Chondrocyte (in vitro differentiated cells): ENCODE measurements at regions not wholly inside any gene's neighbourhood (a gene's known extent, or its start where the extent isn't known, plus 50 kb on each side); places are given as distances from the start of the nearest gene placed in this dataset.

Source experiments
- DNase-seq: peaks from one replicate; pipeline ENCODE4 v3.0.0; 2021; ENCODE audit warnings: mixed read lengths, low spot score
- H3K27ac Mint-ChIP-seq: one replicate; pipeline ENCODE4 v1.8.0; 2021; ENCODE audit warnings: mild to moderate bottlenecking, moderate library complexity, mixed read lengths; ENCODE audit not compliant: unreplicated experiment
- H3K27me3 Mint-ChIP-seq: 2 replicates; pipeline ENCODE4 v1.8.0; 2021; ENCODE audit warnings: low read depth, mixed read lengths
- H3K36me3 Mint-ChIP-seq: 2 replicates; pipeline ENCODE4 v1.8.0; 2021; ENCODE audit warnings: low read depth, mixed read lengths
- H3K4me1 Mint-ChIP-seq: 2 replicates; pipeline ENCODE4 v1.8.0; 2021; ENCODE audit warnings: low read depth, mild to moderate bottlenecking, mixed read lengths
- H3K4me3 Mint-ChIP-seq: one replicate; pipeline ENCODE4 v1.8.0; 2021; ENCODE audit warnings: mild to moderate bottlenecking, moderate library complexity, mixed read lengths; ENCODE audit not compliant: unreplicated experiment
- H3K9me3 Mint-ChIP-seq: 2 replicates; pipeline ENCODE4 v1.8.0; 2021; ENCODE audit warnings: low read depth, mixed read lengths
- TF ChIP-seq, protein P1 (sequence below): fragments of 200-600 bp; sonication (generic); IDR thresholded peaks from 2 replicates; pipeline ENCODE4 v1.5.0; 2021; ENCODE audit warnings: antibody characterized with exemption, mild to moderate bottlenecking, moderate library complexity

- no peak for DNase-seq
- no peak overlapping the region for H3K27ac Mint-ChIP-seq
- H3K9me3 Mint-ChIP-seq, result no peaks in the 10 kb centered on the region
- no peaks in the 10 kb centered on the region for H3K4me1 Mint-ChIP-seq
- TF ChIP-seq, protein P1, sequence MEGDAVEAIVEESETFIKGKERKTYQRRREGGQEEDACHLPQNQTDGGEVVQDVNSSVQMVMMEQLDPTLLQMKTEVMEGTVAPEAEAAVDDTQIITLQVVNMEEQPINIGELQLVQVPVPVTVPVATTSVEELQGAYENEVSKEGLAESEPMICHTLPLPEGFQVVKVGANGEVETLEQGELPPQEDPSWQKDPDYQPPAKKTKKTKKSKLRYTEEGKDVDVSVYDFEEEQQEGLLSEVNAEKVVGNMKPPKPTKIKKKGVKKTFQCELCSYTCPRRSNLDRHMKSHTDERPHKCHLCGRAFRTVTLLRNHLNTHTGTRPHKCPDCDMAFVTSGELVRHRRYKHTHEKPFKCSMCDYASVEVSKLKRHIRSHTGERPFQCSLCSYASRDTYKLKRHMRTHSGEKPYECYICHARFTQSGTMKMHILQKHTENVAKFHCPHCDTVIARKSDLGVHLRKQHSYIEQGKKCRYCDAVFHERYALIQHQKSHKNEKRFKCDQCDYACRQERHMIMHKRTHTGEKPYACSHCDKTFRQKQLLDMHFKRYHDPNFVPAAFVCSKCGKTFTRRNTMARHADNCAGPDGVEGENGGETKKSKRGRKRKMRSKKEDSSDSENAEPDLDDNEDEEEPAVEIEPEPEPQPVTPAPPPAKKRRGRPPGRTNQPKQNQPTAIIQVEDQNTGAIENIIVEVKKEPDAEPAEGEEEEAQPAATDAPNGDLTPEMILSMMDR, result no peak
- H3K27me3 Mint-ChIP-seq, result peaks cover 55% of the 10 kb centered on the region
- H3K36me3 Mint-ChIP-seq, result no peaks in the 10 kb centered on the region
- no peak overlapping the region for H3K4me3 Mint-ChIP-seq
Observed at GRCh38 chr22:48099671-48100070, 1337.2 kb downstream of the TBC1D22A start.

DNA sequence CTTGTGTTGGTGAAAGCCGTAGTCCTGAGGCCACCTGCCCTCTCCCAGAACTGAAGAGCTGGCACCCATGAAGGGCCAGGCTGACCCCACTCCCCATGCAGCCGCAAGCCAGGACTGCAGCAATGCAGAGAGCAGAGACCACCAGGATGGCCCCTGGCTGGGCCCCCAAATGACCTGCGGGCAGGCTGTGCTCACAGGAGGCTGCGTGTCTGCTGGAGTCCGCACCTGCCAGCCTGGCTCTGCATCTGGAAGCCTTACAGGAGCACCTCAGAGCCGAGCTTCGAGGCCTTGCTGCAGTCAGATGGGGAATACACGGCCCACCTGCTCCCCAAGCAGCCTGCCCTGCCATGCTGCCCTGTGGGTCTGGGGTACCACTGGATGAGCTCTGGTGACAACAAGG, 1336.8 kb downstream of the TBC1D22A start:
- Mint-ChIP-seq H3K36me3 (no peaks in the 10 kb centered on the region), H3K27me3 (peaks cover 52% of the 10 kb centered on the region), H3K9me3 (no peaks in the 10 kb centered on the region), H3K4me1 (no peaks in the 10 kb centered on the region), H3K27ac (no peak overlapping the region), H3K4me3 (no peak overlapping the region)
- TF ChIP-seq, protein P1, result no peak
- DNase-seq, result no peak

GRCh38 chr22:48098921-48099245, 1336.4 kb downstream of the TBC1D22A start:
- Mint-ChIP-seq H3K4me3 (no peak overlapping the region), H3K27me3 (peaks cover 53% of the 10 kb centered on the region), H3K27ac (no peak overlapping the region), H3K9me3 (no peaks in the 10 kb centered on the region), H3K36me3 (no peaks in the 10 kb centered on the region), H3K4me1 (no peaks in the 10 kb centered on the region)
- no peak for DNase-seq
- TF ChIP-seq, protein P1, result no peak

DNA sequence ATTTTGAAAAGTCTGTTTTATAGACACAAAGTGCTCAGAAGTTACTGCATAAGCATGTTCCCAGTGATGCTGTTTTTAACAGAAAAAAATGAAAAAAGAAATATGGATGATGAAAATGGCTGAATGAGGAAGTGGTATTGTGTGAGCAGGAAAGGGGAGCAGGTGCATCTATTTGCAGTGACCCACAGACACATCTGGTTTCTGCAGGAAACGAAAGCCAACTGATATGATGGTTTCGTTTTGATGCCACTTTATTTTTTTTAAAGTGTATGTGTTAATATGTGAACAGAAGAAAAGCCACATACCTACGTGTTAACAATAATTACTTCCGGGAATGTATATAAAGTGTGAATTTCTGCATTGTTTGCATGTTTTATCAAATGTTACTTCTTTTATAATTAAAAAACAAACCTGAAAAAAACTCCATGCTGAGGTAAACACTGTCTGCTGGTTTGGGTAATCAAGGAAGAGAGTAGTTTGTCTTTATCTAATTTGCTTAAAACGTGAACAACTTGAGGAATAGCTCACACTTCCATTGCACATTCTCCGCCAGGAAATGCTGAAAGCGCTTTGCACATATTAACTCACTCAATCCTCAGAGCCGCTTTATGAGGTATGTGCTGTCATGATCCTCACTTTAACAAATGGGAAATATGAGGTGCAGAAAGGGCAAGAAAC, 1335.9 kb downstream of the TBC1D22A start:
- no peak overlapping the region for H3K4me3 Mint-ChIP-seq
- no peak overlapping the region for H3K27ac Mint-ChIP-seq
- H3K36me3 Mint-ChIP-seq, result no peaks in the 10 kb centered on the region
- no peak for DNase-seq
- peaks cover 54% of the 10 kb centered on the region for H3K27me3 Mint-ChIP-seq
- no peaks in the 10 kb centered on the region for H3K9me3 Mint-ChIP-seq
- TF ChIP-seq, protein P1, result no peak
- no peaks in the 10 kb centered on the region for H3K4me1 Mint-ChIP-seq

- no peak for DNase-seq
- peaks cover 52% of the 10 kb centered on the region for H3K27me3 Mint-ChIP-seq
- H3K36me3 Mint-ChIP-seq, result no peaks in the 10 kb centered on the region
- TF ChIP-seq, protein P1, result no peak
- no peak overlapping the region for H3K27ac Mint-ChIP-seq
- H3K4me3 Mint-ChIP-seq, result no peak overlapping the region
- no peaks in the 10 kb centered on the region for H3K4me1 Mint-ChIP-seq
- no peaks in the 10 kb centered on the region for H3K9me3 Mint-ChIP-seq
Observed at GRCh38 chr22:48097723-48098122, 1335.3 kb downstream of the TBC1D22A start.
